ENCODE measurements at regions not wholly inside any gene's neighbourhood (a gene's known extent, or its start where the extent isn't known, plus 50 kb on each side); places are given as distances from the start of the nearest gene placed in this dataset.
"Not testable (repeated sequence)": the region's sequence is repeated elsewhere in the genome, so short reads cannot be mapped to it uniquely, and the experiment has no call there.

GRCh38 chr4:75172551-75172950 is 239.6 kb downstream of the PARM1 start:
- no peaks in the 10 kb centered on the region for H3K4me1 ChIP-seq
- H3K36me3 ChIP-seq = no peaks in the 10 kb centered on the region
- H3K4me3 ChIP-seq = no peak overlapping the region
- ATAC-seq (no peak), DNase-seq (no peak)
- TF ChIP-seq CTCF (IDR thresholded peaks at IDR 0.05) (no peak), POLR2A (IDR thresholded peaks at IDR 0.05) (no peak)
- H3K27ac ChIP-seq = no peak overlapping the region
- H3K9me3 ChIP-seq = no peaks in the 10 kb centered on the region
- H3K27me3 ChIP-seq = no peaks in the 10 kb centered on the region
- intact Hi-C loops (cut with DNase I) = no loop called here

GRCh38 chr4:75169427-75169826 is 236.5 kb downstream of the PARM1 start:
- ATAC-seq = no peak
- Histone ChIP-seq H3K4me3 (no peak overlapping the region), H3K9me3 (peaks cover 0 to 11% (median 2%) of the 10 kb centered on the region in 12 donors), H3K27me3 (no peaks in the 10 kb centered on the region), H3K4me1 (no peaks in the 10 kb centered on the region), H3K36me3 (no peaks in the 10 kb centered on the region), H3K27ac (no peak overlapping the region)
- intact Hi-C loops (cut with DNase I) = no loop called here
- TF ChIP-seq CTCF (IDR thresholded peaks at IDR 0.05) (no peak), POLR2A (IDR thresholded peaks at IDR 0.05) (no peak)
- no peak for DNase-seq
- 74 to 79% (median 76%) methylated on average over 6 of the region's 6 CpGs for whole genome bisulfite sequencing, 4 donors

GRCh38 chr4:75169020-75169419 is 236.1 kb downstream of the PARM1 start:
- TF ChIP-seq CTCF (IDR thresholded peaks at IDR 0.05) = no peak
- TF ChIP-seq POLR2A (IDR thresholded peaks at IDR 0.05) = no peak
- no peak overlapping the region for H3K27ac ChIP-seq
- ATAC-seq (no peak), DNase-seq (no peak)
- no peaks in the 10 kb centered on the region for H3K4me1 ChIP-seq
- H3K9me3 ChIP-seq = peaks cover 0 to 11% (median 2%) of the 10 kb centered on the region in 12 donors
- intact Hi-C loops (cut with DNase I) = no loop called here
- 53 to 79% (median 60%) methylated on average over 2 of the region's 2 CpGs for WGBS, 4 donors
- H3K4me3 ChIP-seq = no peak overlapping the region
- H3K36me3 ChIP-seq = no peaks in the 10 kb centered on the region
- H3K27me3 ChIP-seq = no peaks in the 10 kb centered on the region

- TF ChIP-seq CTCF (IDR thresholded peaks at IDR 0.05) (no peak), POLR2A (IDR thresholded peaks at IDR 0.05) (no peak)
- no peak for ATAC-seq
- Histone ChIP-seq H3K27ac (no peak overlapping the region), H3K4me1 (no peaks in the 10 kb centered on the region), H3K9me3 (peaks cover 0 to 11% (median 2%) of the 10 kb centered on the region in 12 donors), H3K4me3 (no peak overlapping the region), H3K27me3 (no peaks in the 10 kb centered on the region), H3K36me3 (no peaks in the 10 kb centered on the region)
- intact Hi-C loops (cut with DNase I) = no loop called here
- DNase-seq = no peak
These were observed 235.6 kb downstream of the PARM1 start for GRCh38 chr4:75168548-75168947.

- WGBS, 4 donors = 77 to 100% (median 88%) methylated on average over 2 of the region's 2 CpGs
- H3K4me3 ChIP-seq; H3K27ac ChIP-seq; H3K4me1 ChIP-seq; H3K36me3 ChIP-seq; intact Hi-C loops (cut with DNase I); ATAC-seq; H3K27me3 ChIP-seq; DNase-seq: not testable (repeated sequence)
- peaks cover 0 to 11% (median 2%) of the 10 kb centered on the region in 12 donors for H3K9me3 ChIP-seq
These were observed 232.2 kb downstream of the PARM1 start for GRCh38 chr4:75165100-75165499.

Data from heart left ventricle (tissue), 16 donors.